GM21515 (cell line): ENCODE measurements at regions not wholly inside any gene's neighbourhood (a gene's known extent, or its start where the extent isn't known, plus 50 kb on each side); places are given as distances from the start of the nearest gene placed in this dataset.

Experiments used
- ATAC-seq: cut with Tn5 transposase; IDR thresholded peaks from one replicate; pipeline ENCODE4 v1.9.1; 2021; ENCODE audit not compliant: unreplicated experiment

- no peak for ATAC-seq
These were observed 477.1 kb downstream of the FSCB start for GRCh38 chr14:44029933-44030332.

- ATAC-seq: no peak
These were observed 479.7 kb downstream of the FSCB start for GRCh38 chr14:44027397-44027796.

GRCh38 chr14:44010595-44010994 is 496.5 kb downstream of the FSCB start:
- no peak for ATAC-seq

GRCh38 chr14:44010071-44010470 is 497.0 kb downstream of the FSCB start:
- no peak for ATAC-seq

- no peak for ATAC-seq
These were observed 497.4 kb downstream of the FSCB start for GRCh38 chr14:44009642-44010041.

- no peak for ATAC-seq
These were observed 518.1 kb downstream of the FSCB start for GRCh38 chr14:43988989-43989388.

- ATAC-seq: no peak
These were observed 523.4 kb downstream of the FSCB start for GRCh38 chr14:43983721-43984120.

- no peak for ATAC-seq
These were observed 525.8 kb downstream of the FSCB start for GRCh38 chr14:43981135-43981768.

- ATAC-seq: no peak
These were observed 550.3 kb downstream of the FSCB start for GRCh38 chr14:43956741-43957140.

GRCh38 chr14:43949400-43949799 is 557.7 kb downstream of the FSCB start:
- no peak for ATAC-seq

- ATAC-seq: no peak
These were observed 567.2 kb downstream of the FSCB start for GRCh38 chr14:43939836-43940235.

- ATAC-seq: no peak
These were observed 568.3 kb downstream of the FSCB start for GRCh38 chr14:43938588-43939281.

GRCh38 chr14:43937001-43937400 is 570.1 kb downstream of the FSCB start:
- ATAC-seq: no peak

GRCh38 chr14:43934102-43934501 is 573.0 kb downstream of the FSCB start:
- ATAC-seq: no peak

- no peak for ATAC-seq
These were observed 592.9 kb downstream of the FSCB start for GRCh38 chr14:43914041-43914693.

- ATAC-seq: no peak
These were observed 603.9 kb downstream of the FSCB start for GRCh38 chr14:43903209-43903608.

- no peak for ATAC-seq
These were observed 605.0 kb downstream of the FSCB start for GRCh38 chr14:43901911-43902673.

- ATAC-seq: no peak
These were observed 606.9 kb downstream of the FSCB start for GRCh38 chr14:43900173-43900655.

- ATAC-seq: no peak
These were observed 608.4 kb downstream of the FSCB start for GRCh38 chr14:43898687-43899086.

GRCh38 chr14:43896044-43896443 is 611.0 kb downstream of the FSCB start:
- no peak for ATAC-seq

- peak; percentile 87 for ATAC-seq
These were observed 612.5 kb downstream of the FSCB start for GRCh38 chr14:43894534-43894933.
